GM23248 (cell line): ENCODE measurements at regions not wholly inside any gene's neighbourhood (a gene's known extent, or its start where the extent isn't known, plus 50 kb on each side); places are given as distances from the start of the nearest gene placed in this dataset.

Experiments
- EZH2 ChIP-seq: fragments of 200-600 bp; sonication (generic); IDR thresholded peaks from 2 replicates; pipeline ENCODE4 v1.6.1; 2018; ENCODE audit warnings: antibody characterized with exemption, mild to moderate bottlenecking; ENCODE audit not compliant: insufficient read depth, poor library complexity, severe bottlenecking
- EZH2phosphoT487 ChIP-seq: fragments of 200-600 bp; sonication (generic); IDR thresholded peaks from 2 replicates; pipeline ENCODE4 v1.6.1; 2018; ENCODE audit warnings: antibody characterized with exemption, moderate library complexity, mild to moderate bottlenecking, low read depth; ENCODE audit not compliant: insufficient read depth

DNA sequence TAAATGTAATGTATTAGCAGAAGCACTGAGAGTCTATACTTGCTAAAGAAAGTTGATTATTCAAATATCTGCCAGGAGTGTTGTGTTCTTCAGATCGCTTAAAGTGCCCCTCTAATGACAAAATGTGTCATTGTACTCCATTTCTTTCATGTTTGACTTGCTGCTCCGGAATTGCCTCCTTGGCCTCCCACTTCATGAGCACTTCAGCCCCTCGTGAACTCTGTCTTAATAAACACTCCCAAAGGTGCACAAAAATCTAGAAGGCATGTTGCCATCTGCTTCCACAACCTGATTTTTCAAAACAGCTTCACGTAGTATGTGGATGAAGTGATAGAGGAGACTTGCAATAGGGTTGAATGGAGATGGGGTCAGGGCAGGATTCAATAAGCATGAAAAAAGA lies 396.1 kb downstream of the TDRD15 start:
- TF ChIP-seq EZH2phosphoT487 (no peak), EZH2 (no peak)
